Activated CD8-positive, alpha-beta memory T cell treated with anti-CD3 and anti-CD28 coated beads, Interleukin-2, amount 10 ng/mL, durations not matched to agents 7 days and 5 days (primary cell): ENCODE measurements at regions not wholly inside any gene's neighbourhood (a gene's known extent, or its start where the extent isn't known, plus 50 kb on each side); places are given as distances from the start of the nearest gene placed in this dataset.

Experiments
- ATAC-seq: fragments of 150-1000 bp; cut with Tn5 transposase; one replicate; pipeline ENCODE4 v1.10.0; 2021; ENCODE audit warnings: moderate library complexity
- CTCF ChIA-PET: fragments of 350-600 bp; sonication (Branson Sonifier 250); formaldehyde crosslinking; loops from one replicate; lab custom pipeline; 2021; ENCODE audit warnings: antibody characterized with exemption; lab: Charles Lee
- DNase-seq: peaks from one replicate; pipeline ENCODE4 v3.0.0-alpha.2; 2020
- H3K27ac Mint-ChIP-seq: one replicate; pipeline ENCODE4 v1.8.0; 2021; ENCODE audit warnings: mild to moderate bottlenecking, mixed read lengths
- H3K27me3 Mint-ChIP-seq: one replicate; pipeline ENCODE4 v1.8.0; 2021; ENCODE audit warnings: mixed read lengths
- H3K36me3 Mint-ChIP-seq: one replicate; pipeline ENCODE4 v1.8.0; 2021; ENCODE audit warnings: mild to moderate bottlenecking, mixed read lengths
- H3K4me1 Mint-ChIP-seq: one replicate; pipeline ENCODE4 v1.8.0; 2021; ENCODE audit warnings: mixed read lengths
- H3K4me3 Mint-ChIP-seq: one replicate; pipeline ENCODE4 v1.8.0; 2021; ENCODE audit warnings: mild to moderate bottlenecking, moderate library complexity, mixed read lengths
- H3K9me3 Mint-ChIP-seq: one replicate; pipeline ENCODE4 v1.8.0; 2022; ENCODE audit warnings: low read depth, mixed read lengths

DNA sequence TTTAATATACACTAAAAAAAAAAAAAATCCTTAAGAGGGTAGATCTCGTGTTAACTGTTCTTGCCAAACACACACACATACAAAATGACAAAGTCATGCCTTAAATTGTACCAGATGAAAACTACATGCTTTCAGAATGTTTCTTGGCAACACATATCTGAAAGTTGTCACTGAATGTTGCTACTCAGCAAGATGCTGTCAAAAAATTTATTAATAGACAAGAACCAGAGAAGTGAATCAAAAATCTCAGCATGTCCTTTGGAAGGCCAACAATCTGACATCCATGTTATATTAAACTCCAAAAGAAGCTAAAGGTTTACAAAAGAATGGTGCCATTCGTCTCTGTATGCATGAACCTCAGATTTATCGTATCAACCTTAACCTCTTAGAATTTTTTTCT is 1746.2 kb upstream of the PRR20A start:
- no peak overlapping the region for H3K27ac Mint-ChIP-seq
- no peak overlapping the region for H3K4me3 Mint-ChIP-seq
- CTCF ChIA-PET: no interaction called here
- H3K9me3 Mint-ChIP-seq: peaks cover 11% of the 10 kb centered on the region
- ATAC-seq (no peak), DNase-seq (no peak)
- no peaks in the 10 kb centered on the region for H3K36me3 Mint-ChIP-seq
- no peaks in the 10 kb centered on the region for H3K4me1 Mint-ChIP-seq
- no peaks in the 10 kb centered on the region for H3K27me3 Mint-ChIP-seq

- no peaks in the 10 kb centered on the region for H3K36me3 Mint-ChIP-seq
- H3K27ac Mint-ChIP-seq: no peak overlapping the region
- peaks cover 7% of the 10 kb centered on the region for H3K9me3 Mint-ChIP-seq
- no peaks in the 10 kb centered on the region for H3K27me3 Mint-ChIP-seq
- DNase-seq (no peak), ATAC-seq (no peak)
- H3K4me3 Mint-ChIP-seq: no peak overlapping the region
- CTCF ChIA-PET: no interaction called here
- H3K4me1 Mint-ChIP-seq: no peaks in the 10 kb centered on the region
Measured at GRCh38 chr13:55402870-55403269, 1737.8 kb upstream of the PRR20A start.

- Mint-ChIP-seq H3K9me3 (peaks cover 12% of the 10 kb centered on the region), H3K4me3 (no peak overlapping the region), H3K27ac (no peak overlapping the region), H3K27me3 (no peaks in the 10 kb centered on the region), H3K36me3 (no peaks in the 10 kb centered on the region), H3K4me1 (no peaks in the 10 kb centered on the region)
- DNase-seq (no peak), ATAC-seq (no peak)
- CTCF ChIA-PET: no interaction called here
Measured at GRCh38 chr13:55403887-55404487, 1736.7 kb upstream of the PRR20A start.

DNA sequence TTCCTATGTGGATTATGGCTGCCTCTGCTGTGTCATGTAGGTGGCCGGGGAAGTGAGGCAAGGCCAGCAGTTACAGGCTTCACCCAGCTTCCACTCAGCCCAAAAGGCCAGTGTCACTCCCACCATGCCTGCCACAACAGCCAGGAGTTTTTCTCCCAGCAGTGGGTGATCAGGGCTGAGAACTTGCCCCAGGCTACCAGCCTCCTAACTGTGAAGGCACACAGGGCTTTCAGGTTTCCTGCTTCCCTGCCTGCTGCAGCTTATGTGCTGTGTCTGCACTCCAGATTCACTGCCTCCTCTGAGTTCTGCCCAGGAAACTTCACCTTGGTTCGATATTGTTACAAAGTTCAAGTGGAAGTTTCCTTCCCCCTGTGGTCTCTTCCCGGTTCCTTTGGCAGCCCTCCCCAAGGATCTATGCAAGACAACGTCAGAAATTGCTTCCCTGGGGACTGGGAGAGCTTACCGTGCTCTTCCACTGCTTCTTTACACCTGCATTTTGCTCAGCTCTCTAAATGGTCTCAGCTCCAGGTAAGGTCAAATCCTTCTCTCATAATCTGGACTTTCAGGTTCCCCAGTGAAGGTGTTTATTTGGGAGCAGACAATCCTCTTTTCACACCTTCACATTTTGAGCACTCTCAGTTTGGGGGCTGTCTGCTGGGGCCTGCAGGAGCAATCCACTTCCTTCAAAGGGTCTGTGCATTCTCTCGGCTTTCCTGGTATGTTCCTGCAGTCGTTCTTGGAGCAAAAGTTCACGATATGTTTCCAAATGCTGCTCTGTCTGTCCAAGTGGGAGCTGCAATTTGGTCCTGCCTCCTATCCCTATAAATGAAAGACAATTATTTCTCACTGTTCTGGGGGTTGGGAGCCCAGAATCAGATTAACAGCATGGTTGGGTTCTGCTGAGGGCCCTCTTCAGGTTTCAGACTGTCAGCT is 1730.1 kb upstream of the PRR20A start:
- Mint-ChIP-seq H3K4me3 (no peak overlapping the region), H3K27ac (no peak overlapping the region), H3K36me3 (no peaks in the 10 kb centered on the region), H3K4me1 (no peaks in the 10 kb centered on the region), H3K27me3 (no peaks in the 10 kb centered on the region), H3K9me3 (peaks cover 15% of the 10 kb centered on the region)
- DNase-seq (no peak), ATAC-seq (no peak)
- CTCF ChIA-PET: no interaction called here

DNA sequence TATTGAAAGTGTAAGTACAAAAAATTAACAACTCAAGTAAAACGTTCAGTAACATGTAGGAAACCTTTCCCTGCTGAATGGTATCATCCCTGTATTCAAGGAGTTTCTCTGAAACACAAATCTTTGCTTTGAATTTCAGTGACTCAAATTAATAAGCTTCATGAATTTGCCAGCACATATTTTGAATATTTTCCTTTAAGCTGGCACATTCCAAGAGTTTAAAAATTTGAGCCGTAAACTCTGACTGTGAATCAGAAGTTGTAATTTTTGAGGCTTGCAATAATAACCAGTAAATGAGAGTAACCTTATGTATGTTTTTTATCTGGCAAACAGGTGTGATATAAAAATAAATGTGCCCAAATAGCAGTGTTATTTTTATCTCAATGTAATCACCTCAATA is 1722.6 kb upstream of the PRR20A start:
- Mint-ChIP-seq H3K36me3 (no peaks in the 10 kb centered on the region), H3K4me1 (no peaks in the 10 kb centered on the region), H3K27me3 (no peaks in the 10 kb centered on the region), H3K9me3 (peaks cover 3% of the 10 kb centered on the region), H3K27ac (no peak overlapping the region), H3K4me3 (no peak overlapping the region)
- DNase-seq: no peak
- CTCF ChIA-PET: no interaction called here
- ATAC-seq: no peak

- H3K27ac Mint-ChIP-seq: no peak overlapping the region
Measured at GRCh38 chr13:55432814-55433213, 1707.9 kb upstream of the PRR20A start.

GRCh38 chr13:55437162-55437561 is 1703.6 kb upstream of the PRR20A start:
- CTCF ChIA-PET: no interaction called here
- DNase-seq (no peak), ATAC-seq (no peak)
- Mint-ChIP-seq H3K36me3 (no peaks in the 10 kb centered on the region), H3K27me3 (no peaks in the 10 kb centered on the region), H3K27ac (no peak overlapping the region), H3K9me3 (peaks cover 18% of the 10 kb centered on the region), H3K4me3 (no peak overlapping the region), H3K4me1 (no peaks in the 10 kb centered on the region)

More at GRCh38 chr13:55432814-55433213, 1707.9 kb upstream of the PRR20A start:
- no peaks in the 10 kb centered on the region for H3K27me3 Mint-ChIP-seq
- H3K4me1 Mint-ChIP-seq: no peaks in the 10 kb centered on the region
- no peak for DNase-seq
- H3K9me3 Mint-ChIP-seq: peaks cover 12% of the 10 kb centered on the region
- H3K36me3 Mint-ChIP-seq: no peaks in the 10 kb centered on the region
- ATAC-seq: no peak
- no peak overlapping the region for H3K4me3 Mint-ChIP-seq
- CTCF ChIA-PET: no interaction called here

DNA sequence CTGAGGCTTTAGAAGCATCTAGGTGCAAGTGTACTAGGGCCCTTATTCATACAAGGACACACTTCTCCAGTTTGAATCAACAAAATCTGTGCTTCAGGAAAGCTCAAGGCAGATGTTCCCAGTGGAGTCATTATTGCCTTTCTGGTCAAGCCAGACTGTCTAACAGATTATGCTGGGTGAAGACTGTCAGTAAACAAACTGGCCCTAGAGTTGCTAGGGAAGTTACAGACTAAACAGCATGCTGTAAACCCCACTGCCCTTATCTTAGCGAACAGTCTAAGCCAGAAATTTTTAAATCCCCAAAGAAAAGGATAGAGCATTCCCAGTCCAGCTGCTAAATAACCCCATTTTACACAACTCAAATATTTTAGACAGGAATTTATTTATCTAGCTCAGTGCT is 1701.3 kb upstream of the PRR20A start:
- Mint-ChIP-seq H3K4me3 (no peak overlapping the region), H3K4me1 (no peaks in the 10 kb centered on the region), H3K36me3 (no peaks in the 10 kb centered on the region), H3K9me3 (peaks cover 22% of the 10 kb centered on the region), H3K27me3 (no peaks in the 10 kb centered on the region), H3K27ac (no peak overlapping the region)
- DNase-seq (no peak), ATAC-seq (no peak)
- CTCF ChIA-PET: no interaction called here

- CTCF ChIA-PET: no interaction called here
- Mint-ChIP-seq H3K27ac (no peak overlapping the region), H3K9me3 (peaks cover 16% of the 10 kb centered on the region), H3K27me3 (no peaks in the 10 kb centered on the region), H3K36me3 (no peaks in the 10 kb centered on the region), H3K4me1 (no peaks in the 10 kb centered on the region), H3K4me3 (no peak overlapping the region)
- DNase-seq (no peak), ATAC-seq (no peak)
Measured at GRCh38 chr13:55440465-55441085, 1700.1 kb upstream of the PRR20A start.

- no peaks in the 10 kb centered on the region for H3K27me3 Mint-ChIP-seq
- H3K9me3 Mint-ChIP-seq: peaks cover 4% of the 10 kb centered on the region
- CTCF ChIA-PET: no interaction called here
- no peak for ATAC-seq
- H3K27ac Mint-ChIP-seq: no peak overlapping the region
- H3K4me1 Mint-ChIP-seq: no peaks in the 10 kb centered on the region
- no peak overlapping the region for H3K4me3 Mint-ChIP-seq
- no peak for DNase-seq
- no peaks in the 10 kb centered on the region for H3K36me3 Mint-ChIP-seq
Measured at GRCh38 chr13:55464222-55464621, 1676.5 kb upstream of the PRR20A start.

GRCh38 chr13:55467476-55467875 is 1673.2 kb upstream of the PRR20A start:
- H3K9me3 Mint-ChIP-seq: peaks cover 4% of the 10 kb centered on the region
- H3K4me1 Mint-ChIP-seq: no peaks in the 10 kb centered on the region
- ATAC-seq: no peak
- no peaks in the 10 kb centered on the region for H3K27me3 Mint-ChIP-seq
- DNase-seq: no peak
- CTCF ChIA-PET: no interaction called here
- H3K36me3 Mint-ChIP-seq: no peaks in the 10 kb centered on the region
- no peak overlapping the region for H3K4me3 Mint-ChIP-seq
- H3K27ac Mint-ChIP-seq: no peak overlapping the region

- CTCF ChIA-PET: no interaction called here
Measured at GRCh38 chr13:55483626-55484158, 1657.0 kb upstream of the PRR20A start.

DNA sequence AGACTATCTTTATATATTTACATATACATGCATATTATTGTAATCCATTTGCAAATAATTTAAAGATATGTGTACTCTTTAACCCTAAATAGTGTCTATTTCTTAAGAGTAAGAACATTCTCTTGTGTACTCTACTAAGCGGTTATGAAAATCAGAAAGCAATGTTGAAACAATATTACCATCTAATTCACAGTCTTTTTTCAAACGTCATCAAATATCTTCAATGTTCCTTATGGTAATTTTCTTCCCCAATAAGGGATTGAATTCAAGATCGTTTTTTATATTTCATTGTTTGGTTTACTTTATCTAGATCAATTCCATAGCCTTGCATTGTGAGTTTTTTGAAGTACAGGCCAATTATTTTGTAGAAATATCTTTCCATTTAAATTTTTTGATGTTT is 1647.4 kb upstream of the PRR20A start:
- H3K9me3 Mint-ChIP-seq: peaks cover 5% of the 10 kb centered on the region
- H3K36me3 Mint-ChIP-seq: no peaks in the 10 kb centered on the region
- CTCF ChIA-PET: no interaction called here
- ATAC-seq (no peak), DNase-seq (no peak)
- H3K27ac Mint-ChIP-seq: no peak overlapping the region
- no peaks in the 10 kb centered on the region for H3K27me3 Mint-ChIP-seq
- H3K4me3 Mint-ChIP-seq: no peak overlapping the region
- H3K4me1 Mint-ChIP-seq: no peaks in the 10 kb centered on the region

More at GRCh38 chr13:55483626-55484158, 1657.0 kb upstream of the PRR20A start:
- Mint-ChIP-seq H3K4me3 (no peak overlapping the region), H3K9me3 (peaks cover 2% of the 10 kb centered on the region), H3K4me1 (no peaks in the 10 kb centered on the region), H3K27me3 (no peaks in the 10 kb centered on the region), H3K27ac (no peak overlapping the region), H3K36me3 (no peaks in the 10 kb centered on the region)
- no peak for DNase-seq
- ATAC-seq: no peak
